Colon (tissue), 2 donors: ENCODE measurements at regions not wholly inside any gene's neighbourhood (a gene's known extent, or its start where the extent isn't known, plus 50 kb on each side); places are given as distances from the start of the nearest gene placed in this dataset.
"Not testable (repeated sequence)": the region's sequence is repeated elsewhere in the genome, so short reads cannot be mapped to it uniquely, and the experiment has no call there.

ENCODE experiments used
- FAIRE-seq: peaks from 2 replicates; lab custom pipeline; 2012; peaks lifted over from hg19 to GRCh38; lab: Jason Lieb, UNC
- donor health status: control.
- donor health status: control.

- FAIRE-seq, result no peak
These were observed 57.1 kb upstream of the EOMES start for GRCh38 chr3:27779176-27779575.

- no peak for FAIRE-seq
These were observed 67.3 kb upstream of the EOMES start for GRCh38 chr3:27789420-27789819.

- no peak for FAIRE-seq
These were observed 69.8 kb upstream of the EOMES start for GRCh38 chr3:27791956-27792355.

GRCh38 chr3:27792869-27793268, 70.7 kb upstream of the EOMES start:
- no peak for FAIRE-seq

- FAIRE-seq, result no peak
These were observed 72.1 kb upstream of the EOMES start for GRCh38 chr3:27794211-27794610.

- no peak for FAIRE-seq
These were observed 74.3 kb upstream of the EOMES start for GRCh38 chr3:27796365-27796875.

GRCh38 chr3:27797773-27798172, 75.7 kb upstream of the EOMES start:
- FAIRE-seq, result no peak

GRCh38 chr3:27800261-27800660, 78.1 kb upstream of the EOMES start:
- no peak for FAIRE-seq

GRCh38 chr3:27802425-27802824, 80.3 kb upstream of the EOMES start:
- FAIRE-seq, result no peak

GRCh38 chr3:27802849-27803248, 80.7 kb upstream of the EOMES start:
- FAIRE-seq, result no peak

- no peak for FAIRE-seq
These were observed 83.2 kb upstream of the EOMES start for GRCh38 chr3:27805282-27805681.

GRCh38 chr3:27813255-27813654, 91.1 kb upstream of the EOMES start:
- FAIRE-seq, result no peak

GRCh38 chr3:27821609-27822008, 99.5 kb upstream of the EOMES start:
- not testable (repeated sequence) for FAIRE-seq

- no peak for FAIRE-seq
These were observed 102.4 kb upstream of the EOMES start for GRCh38 chr3:27824312-27825200.

GRCh38 chr3:27826448-27826847, 104.3 kb upstream of the EOMES start:
- FAIRE-seq, result no peak

- no peak for FAIRE-seq
These were observed 104.9 kb upstream of the EOMES start for GRCh38 chr3:27827041-27827440.

- no peak for FAIRE-seq
These were observed 118.9 kb upstream of the EOMES start for GRCh38 chr3:27840807-27841594.

GRCh38 chr3:27844052-27844675, 122.0 kb upstream of the EOMES start:
- no peak for FAIRE-seq

- no peak for FAIRE-seq
These were observed 125.6 kb upstream of the EOMES start for GRCh38 chr3:27847697-27848096.

GRCh38 chr3:27848826-27849225, 126.7 kb upstream of the EOMES start:
- no peak for FAIRE-seq

- no peak for FAIRE-seq
These were observed 137.7 kb upstream of the EOMES start for GRCh38 chr3:27859821-27860220.
